Neural cell (in vitro differentiated cells): ENCODE measurements at regions not wholly inside any gene's neighbourhood (a gene's known extent, or its start where the extent isn't known, plus 50 kb on each side); places are given as distances from the start of the nearest gene placed in this dataset.

Experiments
- H2AFZ ChIP-seq: fragments of 200-600, 300-800 bp; sonication (generic), shearing (Covaris generic); 2 replicates; pipeline ENCODE4 v1.6.0; 2014; ENCODE audit warnings: low read depth, mild to moderate bottlenecking, antibody characterized with exemption, low read length, moderate library complexity
- H3F3A ChIP-seq: fragments of 200-600 bp; shearing (Covaris generic); 2 replicates; pipeline ENCODE4 v1.6.1; 2016; ENCODE audit warnings: mild to moderate bottlenecking, moderate library complexity, mixed read lengths, antibody characterized with exemption, low read length; ENCODE audit not compliant: insufficient read depth, poor library complexity, severe bottlenecking
- H3K27ac ChIP-seq: fragments of 200-600, 300-800 bp; sonication (generic), shearing (Covaris generic); 2 replicates; pipeline ENCODE4 v1.5.1; 2014; ENCODE audit warnings: mild to moderate bottlenecking, low read length, moderate library complexity
- H3K27me3 ChIP-seq: fragments of 300-800, 200-600 bp; sonication (generic), shearing (Covaris generic); 2 replicates; pipeline ENCODE4 v1.6.0; 2014; ENCODE audit warnings: mild to moderate bottlenecking, low read depth, low read length, moderate library complexity; ENCODE audit not compliant: insufficient read depth
- H3K36me3 ChIP-seq: fragments of 300-800, 200-600 bp; sonication (generic), shearing (Covaris generic); 2 replicates; pipeline ENCODE4 v1.5.1; 2014; ENCODE audit warnings: mild to moderate bottlenecking, antibody characterized with exemption, low read length, moderate library complexity; ENCODE audit not compliant: insufficient read depth
- H3K4me2 ChIP-seq: fragments of 300-800, 200-600 bp; sonication (generic), shearing (Covaris generic); 2 replicates; pipeline ENCODE4 v1.6.0; 2014; ENCODE audit warnings: mild to moderate bottlenecking, low read length
- H3K4me3 ChIP-seq: fragments of 300-800, 200-600 bp; sonication (generic), shearing (Covaris generic); 2 replicates; pipeline ENCODE4 v1.5.1; 2014; ENCODE audit warnings: mild to moderate bottlenecking, low read length, moderate library complexity
- H3K79me2 ChIP-seq: fragments of 200-600 bp; shearing (Covaris generic); replicated peaks from 2 replicates; pipeline ENCODE4 v1.6.0; 2014; ENCODE audit warnings: mild to moderate bottlenecking, low read length, moderate library complexity; ENCODE audit not compliant: insufficient read depth
- H3K9ac ChIP-seq: fragments of 300-800, 200-600 bp; sonication (generic), shearing (Covaris generic); 2 replicates; pipeline ENCODE4 v1.6.1; 2016; ENCODE audit warnings: mild to moderate bottlenecking, low read length, mixed read lengths
- H3K9me2 ChIP-seq: fragments of 200-600 bp; shearing (Covaris generic); 2 replicates; pipeline ENCODE4 v1.6.1; 2016; ENCODE audit warnings: mild to moderate bottlenecking, low read length, mixed read lengths; ENCODE audit not compliant: insufficient read depth
- H3K9me3 ChIP-seq: fragments of 200-600, 300-800 bp; sonication (generic), shearing (Covaris generic); 2 replicates; pipeline ENCODE4 v1.6.1; 2016; ENCODE audit warnings: mild to moderate bottlenecking, mixed run types, low read length, moderate library complexity, mixed read lengths
- H4K20me1 ChIP-seq: fragments of 200-600 bp; shearing (Covaris generic); 2 replicates; pipeline ENCODE4 v1.6.1; 2016; ENCODE audit warnings: mild to moderate bottlenecking, mixed run types; ENCODE audit not compliant: insufficient read depth
- CTCF ChIP-seq: fragments of 450-650 bp; IDR thresholded peaks from 2 replicates; pipeline ENCODE4 v1.5.1; 2014; ENCODE audit warnings: antibody characterized with exemption, mild to moderate bottlenecking, moderate library complexity; ENCODE audit not compliant: poor library complexity, severe bottlenecking
- EP300 ChIP-seq: fragments of 450-650 bp; conservative IDR thresholded peaks from 2 replicates; pipeline ENCODE4 v1.6.1; 2014; ENCODE audit warnings: antibody characterized with exemption, mild to moderate bottlenecking, moderate library complexity; ENCODE audit not compliant: poor library complexity, severe bottlenecking
- MXI1 ChIP-seq: fragments of 450-650 bp; conservative IDR thresholded peaks from 2 replicates; pipeline ENCODE4 v1.6.1; 2014; ENCODE audit warnings: antibody characterized with exemption, mild to moderate bottlenecking; ENCODE audit not compliant: poor library complexity, severe bottlenecking
- POLR2AphosphoS5 ChIP-seq: IDR thresholded peaks from 2 replicates; pipeline ENCODE4 v1.6.1; 2012
- REST ChIP-seq: IDR thresholded peaks from 2 replicates; pipeline ENCODE4 v1.6.1; 2012; ENCODE audit warnings: borderline replicate concordance
- SMC3 ChIP-seq: fragments of 450-650 bp; conservative IDR thresholded peaks from 2 replicates; pipeline ENCODE4 v1.6.1; 2014; ENCODE audit warnings: antibody characterized with exemption, mild to moderate bottlenecking, moderate library complexity; ENCODE audit not compliant: poor library complexity
- TAF1 ChIP-seq: IDR thresholded peaks from 2 replicates; pipeline ENCODE4 v1.6.1; 2012; ENCODE audit warnings: low read depth

GRCh38 chr18:39872651-39873050 is 2082.4 kb upstream of the PIK3C3 start:
- Histone ChIP-seq H3K9ac (no peak overlapping the region), H3K27ac (no peak overlapping the region), H4K20me1 (no peaks in the 10 kb centered on the region), H3K9me2 (no peaks in the 10 kb centered on the region), H2AFZ (no peak overlapping the region), H3F3A (no peaks in the 10 kb centered on the region), H3K27me3 (no peaks in the 10 kb centered on the region), H3K79me2 (no peaks in the 10 kb centered on the region), H3K9me3 (no peaks in the 10 kb centered on the region), H3K4me2 (no peak overlapping the region), H3K36me3 (no peaks in the 10 kb centered on the region), H3K4me3 (no peak overlapping the region)
- TF ChIP-seq SMC3: no peak
- no peak for TF ChIP-seq REST
- no peak for TF ChIP-seq CTCF
- no peak for TF ChIP-seq EP300

GRCh38 chr18:39871961-39872360 is 2083.1 kb upstream of the PIK3C3 start:
- no peaks in the 10 kb centered on the region for H3K9me2 ChIP-seq
- TF ChIP-seq POLR2AphosphoS5: no peak
- TF ChIP-seq TAF1: no peak
- no peak for TF ChIP-seq MXI1
- no peak for TF ChIP-seq CTCF
- no peak for TF ChIP-seq EP300
- TF ChIP-seq SMC3: no peak
- no peak for TF ChIP-seq REST
- H3K79me2 ChIP-seq: no peaks in the 10 kb centered on the region
- H3K4me3 ChIP-seq: no peak overlapping the region
- no peak overlapping the region for H3K27ac ChIP-seq
- no peaks in the 10 kb centered on the region for H3K27me3 ChIP-seq
- no peaks in the 10 kb centered on the region for H3F3A ChIP-seq
- no peak overlapping the region for H3K9ac ChIP-seq
- no peaks in the 10 kb centered on the region for H3K9me3 ChIP-seq
- H4K20me1 ChIP-seq: no peaks in the 10 kb centered on the region
- H3K36me3 ChIP-seq: no peaks in the 10 kb centered on the region
- no peak overlapping the region for H3K4me2 ChIP-seq
- no peak overlapping the region for H2AFZ ChIP-seq
